Umbilical cord (tissue), 1 donor: ENCODE measurements at regions not wholly inside any gene's neighbourhood (a gene's known extent, or its start where the extent isn't known, plus 50 kb on each side); places are given as distances from the start of the nearest gene placed in this dataset.

Experiments used
- DNase-seq: peaks from one replicate; pipeline ENCODE4 v3.0.0-alpha.2; 2015; ENCODE audit warnings: low spot score

DNA sequence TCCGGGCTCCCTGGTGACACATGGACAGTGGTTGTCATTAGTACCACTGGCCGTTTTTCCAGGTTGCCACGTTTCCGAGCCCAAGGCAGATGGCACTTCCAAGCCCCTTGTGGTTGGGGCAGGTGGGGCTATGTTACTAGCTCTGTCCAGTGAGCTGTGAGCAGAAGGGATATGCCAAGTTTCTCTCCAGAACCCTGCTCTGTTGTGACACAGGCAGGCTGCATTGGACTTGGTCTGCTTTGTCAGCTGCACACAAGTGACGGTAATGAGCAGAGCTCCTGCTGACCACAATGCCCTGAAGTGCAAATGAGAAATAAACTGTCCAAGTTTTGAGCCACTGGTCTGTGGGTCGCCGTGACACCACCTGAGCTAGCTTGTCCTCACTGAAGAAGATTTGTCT is 118.8 kb downstream of the GYPC start:
- no peak for DNase-seq

DNA sequence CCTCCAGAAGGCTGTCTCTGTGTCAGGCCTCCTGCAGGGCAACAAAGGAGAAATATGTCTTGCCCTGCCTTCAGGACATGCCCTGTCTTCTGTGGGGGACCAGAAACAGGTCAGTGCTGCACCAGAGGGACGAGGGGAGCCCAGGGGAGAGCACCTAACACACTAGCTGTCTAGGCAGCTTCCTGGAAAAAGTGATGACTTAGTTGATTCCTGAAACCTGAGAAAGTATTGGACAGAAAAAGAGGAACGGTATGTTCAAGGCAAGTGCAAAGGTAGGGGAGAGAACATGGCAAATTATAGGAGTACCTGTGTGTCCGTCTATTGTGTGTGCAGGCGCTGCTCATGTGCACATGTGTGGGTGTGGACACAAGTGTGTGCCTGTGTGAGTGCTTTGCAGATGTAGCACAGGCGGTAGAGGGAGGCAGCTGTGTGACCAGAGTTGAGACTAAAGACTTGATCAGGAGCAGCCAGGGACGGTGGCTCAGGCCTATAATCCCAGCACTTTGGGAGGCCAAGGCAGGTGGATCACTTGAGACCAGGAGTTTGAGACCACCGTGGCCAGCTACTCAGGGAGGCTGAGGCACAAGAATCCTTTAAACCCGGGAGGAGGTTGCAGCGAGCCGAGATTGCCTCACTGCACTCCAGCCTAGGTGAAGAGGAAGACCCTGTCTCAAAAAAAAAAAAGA is 119.5 kb downstream of the GYPC start:
- DNase-seq, result no peak

DNA sequence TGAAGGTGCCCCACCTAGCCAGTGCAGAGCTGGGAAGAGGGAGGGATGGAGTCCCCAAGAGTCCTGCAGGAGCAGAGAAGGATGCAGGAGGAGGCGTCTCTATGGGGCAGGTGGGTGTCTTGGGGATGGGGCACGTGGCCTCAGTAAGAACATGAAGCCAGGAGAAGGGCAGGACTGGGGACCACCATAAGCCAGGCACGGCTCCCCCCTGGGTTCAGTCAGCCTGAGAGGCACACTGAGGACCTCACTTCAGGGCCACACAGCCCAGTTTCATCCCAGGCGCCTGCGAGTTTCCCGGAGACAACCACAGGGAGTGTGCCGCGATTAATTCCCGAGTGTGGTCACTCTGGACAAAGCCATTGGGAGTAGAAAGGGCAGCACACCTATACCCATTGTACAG is 120.3 kb downstream of the GYPC start:
- no peak for DNase-seq

DNA sequence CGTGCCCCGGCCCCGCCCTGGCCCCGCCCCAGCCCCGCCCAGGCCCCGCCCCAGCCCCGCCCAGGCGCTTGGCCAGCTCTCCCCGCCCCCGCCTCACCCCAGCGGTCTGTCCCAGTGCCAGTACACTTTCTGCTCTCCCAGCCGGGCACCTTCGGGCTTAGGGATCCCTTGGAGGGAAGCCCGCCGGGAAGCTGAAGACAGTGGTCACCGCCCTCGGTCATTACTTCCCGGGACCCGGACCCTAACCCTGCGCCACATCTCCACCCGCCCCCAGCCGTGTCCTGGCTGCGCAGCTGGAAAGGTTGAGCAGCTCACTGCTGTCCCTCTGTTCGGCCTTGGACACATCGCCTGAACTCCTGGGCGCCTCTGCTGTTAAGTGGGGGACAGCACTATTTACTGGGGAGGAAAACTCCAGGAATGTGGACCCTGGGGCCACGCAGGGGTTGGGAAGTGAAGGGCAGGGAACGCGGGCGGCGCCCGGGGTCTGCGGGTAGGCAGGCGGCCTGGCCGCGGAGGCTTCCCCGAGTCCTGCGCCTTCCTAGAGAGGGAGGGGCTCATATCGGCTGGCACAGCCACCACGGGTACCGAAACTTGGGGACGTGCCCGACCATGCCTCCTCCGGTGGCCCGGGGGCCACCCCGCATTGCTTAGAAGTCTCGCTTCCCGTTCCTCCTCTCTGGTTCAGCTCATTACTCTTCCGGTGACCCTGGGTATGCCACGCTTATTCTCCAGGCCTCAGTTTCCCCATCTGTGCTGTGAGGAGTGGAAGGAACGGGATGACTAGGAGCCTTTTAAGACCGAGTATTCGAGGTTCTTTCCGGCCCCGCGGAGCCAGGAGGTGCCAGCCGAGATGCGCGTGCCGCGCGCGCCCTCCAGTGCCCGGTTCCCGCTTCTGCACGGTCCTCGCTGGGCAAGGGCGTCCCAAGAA is 121.0 kb downstream of the GYPC start:
- DNase-seq, result peak; percentile 69

DNA sequence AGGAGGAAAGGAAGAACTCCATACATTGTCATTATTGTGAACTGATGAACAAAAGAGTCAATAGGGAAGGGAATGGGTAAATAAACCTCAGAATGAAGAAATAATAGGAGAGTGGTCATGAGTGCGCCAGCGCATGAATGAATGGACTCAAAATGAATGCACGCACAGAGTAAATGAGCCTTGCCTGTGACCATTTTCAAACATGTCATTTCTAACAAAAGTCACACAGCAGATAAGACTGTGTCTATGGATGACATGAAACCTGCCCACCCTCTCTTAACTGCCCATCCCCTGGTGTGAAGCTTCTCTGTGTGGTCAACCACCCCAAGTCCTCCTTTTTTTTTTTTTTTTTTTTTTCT is 121.1 kb upstream of the TEX51 start:
- no peak for DNase-seq

DNA sequence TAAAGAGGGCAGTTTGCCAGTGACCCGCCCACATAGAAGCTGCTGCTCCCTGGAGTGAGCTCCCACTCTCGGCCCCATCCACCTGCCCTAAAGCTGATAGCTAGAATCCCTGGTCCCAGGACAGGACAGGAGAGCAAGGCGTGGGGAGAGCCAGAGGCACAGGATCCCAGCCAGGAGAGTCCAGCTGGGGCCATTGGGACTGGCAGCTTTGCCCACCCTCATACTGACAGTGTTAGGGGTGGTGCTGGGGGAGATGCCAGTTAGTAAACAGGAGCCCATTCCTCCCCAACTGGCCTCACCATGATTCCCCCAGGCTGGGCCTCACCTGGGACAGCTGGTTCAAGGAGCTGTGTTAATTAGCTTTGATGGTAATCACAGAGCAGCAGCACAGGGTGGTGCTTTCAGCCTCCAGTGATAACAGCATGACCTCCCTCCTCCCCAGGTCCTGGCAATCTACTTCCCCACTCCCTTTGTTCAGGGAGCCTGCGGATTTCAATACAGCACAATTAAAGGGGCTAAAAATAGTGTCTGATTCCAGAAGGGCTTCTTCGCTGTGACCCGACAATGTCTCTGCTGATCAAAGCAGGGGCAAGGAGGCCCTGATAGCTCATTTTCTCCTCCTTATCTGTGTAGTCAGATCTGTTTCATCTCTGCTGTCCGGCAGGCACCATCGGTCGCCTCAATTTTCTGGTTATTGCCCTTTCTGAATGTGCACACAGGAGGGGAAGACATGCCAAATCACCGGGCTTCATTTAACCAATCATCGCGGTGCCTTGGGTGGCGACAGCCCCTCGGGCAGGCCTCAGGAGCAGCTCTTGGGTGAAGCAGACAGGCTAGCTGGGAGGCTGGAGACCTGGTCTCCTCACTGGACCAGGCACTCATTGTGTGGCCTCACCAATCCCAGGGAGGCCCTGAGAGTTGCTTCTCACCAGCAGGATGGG is 119.9 kb upstream of the TEX51 start:
- no peak for DNase-seq

DNA sequence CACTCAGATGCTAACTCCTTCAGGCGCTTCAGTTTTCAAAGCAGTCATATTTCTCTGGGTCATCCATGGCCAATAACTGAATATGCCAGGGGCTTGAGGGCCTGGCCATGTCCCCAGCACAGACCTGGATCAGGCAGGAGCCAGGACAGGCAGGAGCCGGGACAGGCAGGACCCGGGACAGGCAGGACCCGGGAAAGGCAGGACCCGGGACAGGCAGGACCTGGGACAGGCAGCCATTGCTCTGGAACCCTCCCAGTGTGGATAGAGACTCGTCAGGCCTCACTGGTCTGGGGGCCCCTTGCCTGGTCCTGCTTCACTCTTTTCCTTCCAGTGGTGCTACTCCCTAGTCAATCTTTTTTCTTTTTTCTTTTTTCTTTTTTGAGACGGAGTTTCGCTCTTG is 117.5 kb upstream of the TEX51 start:
- no peak for DNase-seq

DNA sequence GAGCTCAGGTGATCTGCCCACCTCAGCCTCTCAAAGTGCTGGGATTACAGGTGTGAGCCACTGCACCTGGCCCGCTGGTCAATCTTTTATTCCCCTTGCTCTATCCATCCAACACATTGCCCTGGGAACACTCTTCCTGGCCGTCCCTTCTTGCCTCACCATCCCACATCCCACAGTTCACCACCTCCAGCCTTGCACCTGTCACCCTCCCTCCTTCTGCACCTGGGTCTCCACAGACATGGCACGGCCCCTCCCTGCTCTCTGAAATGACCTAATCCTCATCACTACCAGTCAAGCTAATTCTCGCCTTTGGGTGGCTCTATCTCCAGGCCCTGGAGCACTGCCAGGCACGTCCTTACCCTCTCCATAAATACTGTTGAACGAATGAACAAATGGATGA is 116.9 kb upstream of the TEX51 start:
- DNase-seq, result no peak

DNA sequence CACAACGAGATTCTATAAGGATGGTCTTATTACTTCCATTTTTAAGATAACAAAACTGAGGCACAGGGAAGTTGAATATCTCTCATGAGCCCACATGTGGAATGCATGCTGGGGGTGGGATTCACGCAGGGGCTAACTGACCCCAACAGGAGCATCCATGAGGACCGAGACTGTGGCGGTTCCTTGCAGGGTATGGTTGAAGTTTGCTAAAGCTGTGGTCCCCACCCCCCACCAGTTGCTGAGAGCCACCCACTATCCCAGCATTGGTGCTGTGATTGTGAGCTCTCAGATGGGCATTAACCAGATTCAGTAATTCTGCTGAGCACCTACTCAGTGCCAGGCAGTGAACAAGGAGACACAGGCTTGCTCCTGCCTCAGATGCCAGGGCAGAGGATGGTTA is 116.0 kb upstream of the TEX51 start:
- no peak for DNase-seq

DNA sequence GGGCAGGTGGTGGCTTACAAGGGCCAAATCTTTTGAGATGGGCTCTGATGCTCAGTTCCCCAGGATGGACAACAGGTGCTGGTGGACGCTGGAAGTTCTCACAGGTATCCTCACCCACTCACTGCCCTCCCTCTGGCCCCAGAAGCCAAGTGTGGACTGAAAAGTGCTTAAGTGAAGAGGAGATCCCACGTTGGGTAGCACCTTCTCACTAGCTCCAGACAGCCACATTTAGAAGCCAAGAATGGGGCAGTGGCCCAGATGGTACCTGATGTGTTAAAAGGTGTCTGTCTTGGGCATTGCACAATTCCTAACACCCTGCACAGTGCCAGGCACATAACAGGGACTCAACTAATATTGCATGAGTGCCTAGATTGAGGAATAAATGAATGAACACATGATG is 115.3 kb upstream of the TEX51 start:
- DNase-seq, result no peak

DNA sequence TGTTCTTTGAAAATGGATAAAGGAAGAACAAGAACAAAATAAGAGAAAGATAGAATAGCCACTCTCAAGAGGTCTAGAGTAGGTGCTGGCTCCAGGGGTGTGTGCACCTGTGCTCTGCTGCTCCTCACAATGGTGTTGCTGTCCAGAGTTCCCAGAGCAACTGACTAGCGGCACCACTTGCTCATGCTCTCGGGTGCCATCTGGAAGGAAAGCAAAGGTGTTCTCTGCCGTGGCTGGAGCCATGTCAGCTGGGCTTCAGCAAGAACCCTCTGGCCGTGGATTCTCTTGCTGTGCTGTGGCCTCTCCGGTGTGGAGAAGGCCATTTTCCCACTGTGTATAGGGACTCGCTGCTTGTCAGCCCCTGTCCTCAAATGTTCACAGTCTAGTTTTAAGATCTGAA is 114.6 kb upstream of the TEX51 start:
- DNase-seq, result no peak

DNA sequence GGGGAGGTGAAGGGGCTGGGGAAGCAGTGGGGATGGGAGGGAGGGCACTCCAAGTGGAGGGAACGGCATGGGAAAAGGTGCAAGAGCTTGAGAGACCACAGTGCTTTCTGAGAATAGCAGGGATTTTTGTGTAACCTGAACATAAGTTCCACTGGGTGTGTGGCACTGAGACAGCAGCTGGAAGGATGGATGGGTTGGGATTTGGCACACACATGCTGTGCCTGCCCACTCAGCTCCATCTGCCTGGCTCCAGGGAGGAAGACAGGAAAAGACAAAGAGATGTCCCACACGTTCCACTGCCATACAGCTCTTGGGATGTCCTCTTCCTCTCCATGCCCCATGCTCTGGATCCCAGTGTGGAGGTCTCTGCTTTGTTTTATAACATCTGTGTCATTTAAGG is 114.1 kb upstream of the TEX51 start:
- no peak for DNase-seq

DNA sequence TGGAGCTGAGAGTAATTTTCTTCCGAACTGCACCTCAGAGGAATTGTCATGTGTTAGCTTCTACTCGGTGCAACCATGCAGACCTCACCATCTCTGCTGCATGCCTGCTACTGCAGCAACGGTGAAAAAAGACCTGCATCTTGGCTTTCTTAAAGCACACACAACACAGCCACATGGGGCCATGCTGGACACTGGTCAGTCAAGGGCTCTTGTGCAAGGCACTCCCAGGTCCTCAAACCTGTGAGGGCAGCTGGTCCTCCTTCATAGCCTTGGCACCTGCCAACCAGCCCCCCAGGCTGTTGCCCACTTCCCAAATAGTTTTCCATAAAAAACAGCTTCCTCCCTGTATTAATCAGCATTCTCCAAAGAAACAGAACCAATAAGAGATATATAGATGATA is 113.5 kb upstream of the TEX51 start:
- DNase-seq, result no peak

DNA sequence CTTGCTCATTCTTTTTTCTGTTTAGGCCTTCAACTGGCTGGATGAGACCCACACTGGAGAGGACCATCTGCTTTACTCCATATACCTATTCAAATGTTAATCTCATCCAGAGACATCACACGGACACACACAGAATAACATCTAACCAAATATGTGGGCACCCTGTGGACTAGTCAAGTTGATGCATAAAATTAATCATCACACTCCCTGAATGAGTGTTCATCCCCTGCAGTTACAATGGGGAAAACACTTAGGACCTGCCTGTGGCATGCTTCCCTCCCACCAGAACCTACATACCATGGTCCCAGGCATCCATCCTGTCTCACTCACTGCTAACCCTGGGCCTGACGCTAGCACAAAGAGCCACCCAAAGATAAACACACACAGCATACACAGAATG is 112.8 kb upstream of the TEX51 start:
- DNase-seq, result no peak

DNA sequence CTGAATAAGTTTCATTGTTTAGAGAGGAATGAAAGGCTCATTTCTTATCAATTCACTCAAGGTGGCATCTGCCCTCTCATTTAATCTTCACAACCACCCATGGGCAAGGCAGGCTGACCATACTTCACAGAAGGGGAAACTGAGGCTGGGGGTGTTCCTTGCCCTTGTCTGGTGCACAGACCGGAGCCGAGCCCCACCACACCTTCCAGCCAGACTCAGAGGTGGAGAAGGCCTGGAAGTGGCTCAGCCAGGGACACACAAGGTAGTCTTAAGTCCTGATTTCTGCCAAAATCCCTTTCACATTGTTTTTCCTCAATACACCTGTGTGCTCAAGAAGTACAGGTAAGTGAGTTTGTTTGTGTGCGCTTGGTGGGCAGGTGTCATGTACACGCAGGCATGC is 111.9 kb upstream of the TEX51 start:
- no peak for DNase-seq

DNA sequence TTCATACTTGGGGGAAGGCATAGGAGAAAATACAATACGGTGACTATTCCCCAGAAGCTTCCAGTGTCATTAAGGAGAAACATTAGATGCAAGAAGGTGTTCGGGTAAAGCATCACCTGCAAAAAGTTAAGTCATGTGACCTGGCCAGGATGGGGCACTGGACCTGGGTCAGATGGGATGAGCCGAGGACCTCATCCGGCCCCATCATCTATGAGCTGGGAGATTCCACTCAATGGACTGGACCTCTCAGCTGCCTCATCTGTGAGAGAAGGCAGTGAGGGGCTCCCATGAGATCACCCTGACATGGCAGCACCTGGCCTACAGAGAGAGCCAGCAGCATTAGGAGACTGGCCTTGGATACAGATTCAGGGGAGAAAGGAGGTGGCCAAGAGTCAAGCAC is 111.4 kb upstream of the TEX51 start:
- DNase-seq, result no peak

DNA sequence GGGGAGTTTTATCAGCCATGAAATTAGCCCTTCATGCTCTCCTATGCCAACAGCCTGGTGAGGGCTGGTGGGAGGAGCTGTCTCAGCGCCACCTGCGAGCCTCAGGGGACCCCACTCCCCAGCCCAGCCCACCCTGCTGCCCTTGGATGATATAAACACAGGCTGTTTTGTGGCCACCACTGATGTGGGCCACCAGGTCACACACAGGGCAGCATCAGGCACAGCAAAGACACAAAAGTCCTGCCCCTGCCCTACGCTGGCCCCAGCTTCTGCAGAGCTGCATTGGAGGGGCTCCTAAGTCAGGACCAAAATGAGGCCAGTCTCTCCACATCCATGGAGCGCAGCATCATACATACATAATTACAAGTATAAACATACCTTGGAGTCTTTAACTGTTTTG is 110.6 kb upstream of the TEX51 start:
- DNase-seq, result no peak

DNA sequence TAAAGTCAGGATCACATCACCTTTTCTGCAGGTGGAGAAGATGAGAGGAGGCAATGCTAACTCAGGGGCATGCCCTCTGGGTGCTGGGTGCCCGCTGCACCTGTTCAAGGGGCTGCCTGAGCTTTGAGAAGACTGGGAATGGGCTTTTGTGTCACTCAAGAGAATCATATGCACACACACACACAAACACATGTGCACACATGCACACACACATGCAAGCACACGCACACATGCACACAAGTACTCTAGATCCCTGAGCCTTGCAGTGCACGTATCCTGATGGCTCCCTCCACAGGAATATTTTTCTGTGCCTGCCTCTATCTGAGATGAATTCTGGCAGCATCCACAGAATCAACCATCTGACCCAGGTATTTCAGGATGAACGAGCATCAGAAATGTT is 110.0 kb upstream of the TEX51 start:
- DNase-seq, result no peak

DNA sequence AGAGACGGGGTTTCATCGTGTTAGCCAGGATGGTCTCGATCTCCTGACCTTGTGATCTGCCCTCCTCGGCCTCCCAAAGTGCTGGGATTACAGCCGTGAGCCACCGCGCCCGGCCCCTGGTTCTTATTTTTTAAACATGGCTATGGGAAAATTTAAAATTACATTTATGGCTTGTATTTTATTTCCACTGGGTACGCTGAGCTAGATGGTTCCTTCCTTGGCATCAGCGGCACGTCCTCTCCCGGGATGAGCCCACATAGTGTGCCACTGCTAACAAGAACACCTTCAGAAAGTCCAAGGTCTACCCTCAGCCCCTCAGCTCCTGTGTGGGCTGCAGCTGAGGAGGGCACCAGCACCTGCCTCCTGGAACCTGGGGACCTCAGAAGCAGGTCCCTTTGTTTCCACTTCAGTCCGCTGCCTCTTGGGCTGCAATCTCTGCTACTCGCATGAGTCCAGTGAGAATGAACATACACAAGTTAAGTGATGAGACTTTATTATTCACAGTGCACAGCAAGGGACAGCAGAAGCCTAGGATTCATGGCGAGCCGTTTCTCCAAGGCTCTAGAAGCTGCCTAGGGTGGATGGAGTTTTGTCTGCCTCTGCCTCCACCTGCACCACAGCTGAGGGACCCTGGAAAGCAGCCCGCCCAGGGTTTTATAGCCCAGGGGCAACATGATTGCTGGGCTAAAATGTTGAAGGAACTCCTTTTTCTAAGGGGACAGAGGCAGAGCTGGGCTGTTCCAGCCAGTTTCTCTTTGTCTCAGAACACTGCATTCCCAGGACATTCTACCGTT is 107.5 kb upstream of the TEX51 start:
- no peak for DNase-seq

DNA sequence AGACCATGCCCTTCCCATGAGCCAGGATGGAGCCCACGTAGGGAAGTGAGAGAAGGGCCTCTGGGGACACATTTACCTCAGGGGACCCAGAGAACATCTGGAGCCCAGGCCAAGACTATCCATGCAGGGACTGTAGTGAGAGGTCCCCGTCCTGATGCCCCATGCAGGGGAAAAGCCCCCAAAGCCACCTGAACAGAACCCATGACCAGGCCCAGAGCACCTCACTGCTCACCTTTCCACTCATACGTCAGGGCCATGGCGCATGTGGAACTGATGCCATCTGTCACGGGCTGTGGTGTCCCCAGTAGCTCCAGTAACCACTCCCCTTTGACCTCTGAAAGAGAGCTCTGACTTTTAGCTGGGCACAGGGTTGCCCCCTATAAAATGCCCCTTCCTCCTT is 106.5 kb upstream of the TEX51 start:
- DNase-seq, result no peak

DNA sequence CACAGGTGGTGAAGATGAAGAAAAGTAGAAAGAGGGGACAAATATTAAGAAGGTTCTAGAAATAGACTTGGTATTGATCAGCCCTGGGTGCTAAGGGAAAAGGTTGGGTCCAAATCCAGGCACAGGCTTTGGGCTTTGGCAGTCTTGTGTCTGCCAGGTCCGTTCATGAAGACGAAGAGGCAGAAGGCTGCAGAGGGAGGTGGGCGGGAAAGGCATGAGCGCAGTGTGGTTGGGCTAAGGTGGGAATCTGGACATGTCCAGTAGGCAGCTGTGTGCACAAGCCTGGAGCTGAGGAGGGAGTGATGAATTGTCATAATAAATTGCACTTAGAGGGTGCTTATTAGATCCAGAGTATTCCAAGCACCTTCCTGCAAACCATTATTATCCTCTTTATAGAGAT is 105.7 kb upstream of the TEX51 start:
- no peak for DNase-seq
